ENCODE measurements at regions not wholly inside any gene's neighbourhood (a gene's known extent, or its start where the extent isn't known, plus 50 kb on each side); places are given as distances from the start of the nearest gene placed in this dataset.

DNA sequence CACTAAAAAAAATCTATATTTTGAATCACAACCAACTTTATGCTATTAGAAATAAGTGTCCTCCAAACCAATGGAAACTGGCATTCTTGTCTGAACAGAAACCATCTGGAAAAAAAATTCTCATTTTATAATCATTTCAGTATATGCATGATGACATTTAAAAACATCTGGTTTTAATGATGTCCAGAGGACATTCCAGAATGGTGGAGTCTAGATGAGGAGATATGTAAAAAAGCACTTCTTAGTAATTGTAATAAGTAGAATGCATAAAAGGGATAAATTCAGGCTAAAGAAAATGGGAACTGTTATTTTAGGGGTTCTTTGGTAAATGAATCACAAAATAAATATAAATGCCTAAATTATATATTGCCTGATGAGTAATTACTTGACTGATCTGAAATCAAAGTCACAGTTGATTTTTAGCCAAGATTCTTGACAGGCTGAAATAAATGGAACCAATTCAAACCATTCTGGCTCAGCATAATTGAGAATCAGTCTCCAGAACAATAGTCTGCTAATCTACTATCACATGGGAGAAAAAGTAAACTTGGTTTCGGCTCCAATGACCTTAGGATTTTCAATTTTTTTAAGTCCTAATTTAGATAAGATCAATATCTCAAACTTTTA is 636.6 kb downstream of the FAT4 start:
- no peaks in the 10 kb centered on the region for H3K27me3 Mint-ChIP-seq (ENCODE audit: low read depth)
- no peaks in the 10 kb centered on the region for H3K9me3 Mint-ChIP-seq
- H3K4me3 Mint-ChIP-seq, result no peak overlapping the region
- ChIA-PET CTCF (no interaction called here), POLR2A (no interaction called here)
- DNase-seq (ENCODE audit: low spot score), result no peak
- TF ChIP-seq CREM (CRISPR knock-in tag; IDR thresholded peaks at IDR 0.05) (no peak), ZBTB21 (CRISPR knock-in tag; IDR thresholded peaks at IDR 0.05; ENCODE audit: borderline replicate concordance) (no peak), ZNF219 (CRISPR knock-in tag; IDR thresholded peaks at IDR 0.05; ENCODE audit: borderline replicate concordance) (no peak), ZNF317 (CRISPR knock-in tag; IDR thresholded peaks at IDR 0.05; ENCODE audit: borderline replicate concordance, low read depth) (no peak)
- no peak for ATAC-seq
- no peak overlapping the region for H3K27ac Mint-ChIP-seq
- H3K36me3 Mint-ChIP-seq, result no peaks in the 10 kb centered on the region
- H3K4me1 Mint-ChIP-seq, result no peaks in the 10 kb centered on the region

DNA sequence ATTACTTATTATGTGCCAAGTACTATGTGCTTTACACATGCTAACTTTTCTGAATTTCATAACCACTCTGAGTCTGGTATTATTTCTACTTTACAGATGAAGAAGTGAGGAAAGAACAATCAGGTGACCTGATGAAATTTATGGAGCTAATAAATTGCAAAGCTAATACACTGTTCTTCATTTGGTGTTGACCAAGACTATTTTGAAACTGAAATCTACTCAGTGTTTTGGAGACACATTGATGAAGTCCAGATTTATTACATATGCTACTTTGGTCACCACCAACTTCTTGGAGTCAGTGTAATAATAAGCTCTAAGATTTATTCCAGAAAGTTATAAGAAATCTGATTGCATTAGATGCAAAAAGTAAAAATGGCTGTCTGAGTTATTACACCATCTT is 637.9 kb downstream of the FAT4 start:
- TF ChIP-seq ZNF121 (CRISPR knock-in tag; IDR thresholded peaks at IDR 0.05), result no peak
- TF ChIP-seq, protein P1, sequence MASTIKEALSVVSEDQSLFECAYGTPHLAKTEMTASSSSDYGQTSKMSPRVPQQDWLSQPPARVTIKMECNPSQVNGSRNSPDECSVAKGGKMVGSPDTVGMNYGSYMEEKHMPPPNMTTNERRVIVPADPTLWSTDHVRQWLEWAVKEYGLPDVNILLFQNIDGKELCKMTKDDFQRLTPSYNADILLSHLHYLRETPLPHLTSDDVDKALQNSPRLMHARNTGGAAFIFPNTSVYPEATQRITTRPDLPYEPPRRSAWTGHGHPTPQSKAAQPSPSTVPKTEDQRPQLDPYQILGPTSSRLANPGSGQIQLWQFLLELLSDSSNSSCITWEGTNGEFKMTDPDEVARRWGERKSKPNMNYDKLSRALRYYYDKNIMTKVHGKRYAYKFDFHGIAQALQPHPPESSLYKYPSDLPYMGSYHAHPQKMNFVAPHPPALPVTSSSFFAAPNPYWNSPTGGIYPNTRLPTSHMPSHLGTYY (CRISPR knock-in tag; IDR thresholded peaks at IDR 0.05), result no peak
- no peaks in the 10 kb centered on the region for H3K9me3 Mint-ChIP-seq
- H3K36me3 Mint-ChIP-seq, result no peaks in the 10 kb centered on the region
- H3K27ac Mint-ChIP-seq, result no peak overlapping the region
- POLR2A ChIA-PET, result no interaction called here
- no peaks in the 10 kb centered on the region for H3K4me1 Mint-ChIP-seq
- CTCF ChIA-PET, result interaction anchor here (0.9 kb wide), 1 partner anchor 631 kb away, joined by 3 read pairs; no protein-coding TSS in a partner anchor
- H3K27me3 Mint-ChIP-seq (ENCODE audit: low read depth), result no peaks in the 10 kb centered on the region
- no peak for DNase-seq (ENCODE audit: low spot score)
- no peak overlapping the region for H3K4me3 Mint-ChIP-seq
- no peak for ATAC-seq

DNA sequence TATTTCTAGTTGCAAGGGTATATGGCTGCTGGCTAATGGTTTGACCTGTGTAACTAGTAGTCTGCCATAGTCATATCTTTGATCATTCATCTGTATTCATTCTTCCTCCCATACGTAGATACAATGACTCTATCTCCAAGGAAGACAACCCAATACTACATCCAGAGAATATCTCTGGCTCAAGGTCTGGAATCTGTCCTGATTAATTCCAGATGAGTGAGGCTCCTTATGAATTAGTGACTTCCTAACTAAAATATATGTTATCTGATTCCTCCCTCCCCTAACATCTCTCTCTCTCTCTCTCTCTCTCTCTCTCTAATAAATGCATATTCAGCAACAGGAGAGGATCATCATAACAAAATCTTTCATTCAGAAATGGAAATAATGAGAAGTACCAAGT is 641.5 kb downstream of the FAT4 start:
- Mint-ChIP-seq H3K27ac (no peak overlapping the region), H3K4me3 (no peak overlapping the region), H3K4me1 (no peaks in the 10 kb centered on the region), H3K27me3 (ENCODE audit: low read depth) (no peaks in the 10 kb centered on the region), H3K9me3 (peaks cover 4% of the 10 kb centered on the region), H3K36me3 (no peaks in the 10 kb centered on the region)
- no peak for DNase-seq (ENCODE audit: low spot score)
- TF ChIP-seq TP53 (CRISPR knock-in tag; IDR thresholded peaks at IDR 0.05), result no peak
- TF ChIP-seq JAZF1 (CRISPR knock-in tag; IDR thresholded peaks at IDR 0.05), result no peak
- TF ChIP-seq, protein P2, sequence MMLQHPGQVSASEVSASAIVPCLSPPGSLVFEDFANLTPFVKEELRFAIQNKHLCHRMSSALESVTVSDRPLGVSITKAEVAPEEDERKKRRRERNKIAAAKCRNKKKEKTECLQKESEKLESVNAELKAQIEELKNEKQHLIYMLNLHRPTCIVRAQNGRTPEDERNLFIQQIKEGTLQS (CRISPR knock-in tag; conservative IDR thresholded peaks at IDR 0.05), result no peak
- no peak for TF ChIP-seq PRRX2 (CRISPR knock-in tag; IDR thresholded peaks at IDR 0.05)
- no peak for TF ChIP-seq CREM (CRISPR knock-in tag; IDR thresholded peaks at IDR 0.05)
- ATAC-seq, result no peak
- POLR2A ChIA-PET, result no interaction called here
- CTCF ChIA-PET, result no interaction called here

DNA sequence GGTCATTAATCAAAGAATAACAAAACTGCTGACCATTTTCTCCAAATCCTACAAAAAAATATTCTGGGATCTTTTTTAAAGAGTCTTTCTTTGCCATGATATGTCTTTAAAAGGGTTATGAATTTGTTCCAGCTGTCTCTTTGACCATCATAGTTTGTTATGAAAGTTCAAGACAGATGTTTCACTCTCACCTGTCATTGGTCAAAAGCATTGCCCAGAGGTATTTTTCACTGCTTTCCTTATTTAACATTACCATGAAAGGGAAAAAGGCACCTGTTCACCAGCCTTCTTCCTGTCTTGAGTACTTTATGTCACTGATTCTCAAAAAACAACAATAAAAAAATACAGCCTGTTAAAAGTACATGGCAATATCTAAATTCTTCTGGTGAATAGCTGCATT is 643.8 kb downstream of the FAT4 start:
- ChIA-PET POLR2A (no interaction called here), CTCF (interaction anchor here (1.1 kb wide), 1 partner anchor 624 kb away, joined by 3 read pairs; no protein-coding TSS in a partner anchor)
- Mint-ChIP-seq H3K4me3 (no peak overlapping the region), H3K27ac (no peak overlapping the region), H3K27me3 (ENCODE audit: low read depth) (no peaks in the 10 kb centered on the region), H3K9me3 (peaks cover 4% of the 10 kb centered on the region), H3K4me1 (no peaks in the 10 kb centered on the region), H3K36me3 (no peaks in the 10 kb centered on the region)
- TF ChIP-seq HMGA2 (CRISPR knock-in tag; IDR thresholded peaks at IDR 0.05), result no peak
- TF ChIP-seq, protein P3, sequence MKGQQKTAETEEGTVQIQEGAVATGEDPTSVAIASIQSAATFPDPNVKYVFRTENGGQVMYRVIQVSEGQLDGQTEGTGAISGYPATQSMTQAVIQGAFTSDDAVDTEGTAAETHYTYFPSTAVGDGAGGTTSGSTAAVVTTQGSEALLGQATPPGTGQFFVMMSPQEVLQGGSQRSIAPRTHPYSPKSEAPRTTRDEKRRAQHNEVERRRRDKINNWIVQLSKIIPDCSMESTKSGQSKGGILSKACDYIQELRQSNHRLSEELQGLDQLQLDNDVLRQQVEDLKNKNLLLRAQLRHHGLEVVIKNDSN (CRISPR knock-in tag; IDR thresholded peaks at IDR 0.05), result no peak
- TF ChIP-seq, protein P4, sequence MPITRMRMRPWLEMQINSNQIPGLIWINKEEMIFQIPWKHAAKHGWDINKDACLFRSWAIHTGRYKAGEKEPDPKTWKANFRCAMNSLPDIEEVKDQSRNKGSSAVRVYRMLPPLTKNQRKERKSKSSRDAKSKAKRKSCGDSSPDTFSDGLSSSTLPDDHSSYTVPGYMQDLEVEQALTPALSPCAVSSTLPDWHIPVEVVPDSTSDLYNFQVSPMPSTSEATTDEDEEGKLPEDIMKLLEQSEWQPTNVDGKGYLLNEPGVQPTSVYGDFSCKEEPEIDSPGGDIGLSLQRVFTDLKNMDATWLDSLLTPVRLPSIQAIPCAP (CRISPR knock-in tag; IDR thresholded peaks at IDR 0.05), result no peak
- no peak for TF ChIP-seq ELF4 (CRISPR knock-in tag; IDR thresholded peaks at IDR 0.05; ENCODE audit: low read depth)
- no peak for TF ChIP-seq FOXK1 (CRISPR knock-in tag; IDR thresholded peaks at IDR 0.05)
- TF ChIP-seq OVOL2 (CRISPR knock-in tag; IDR thresholded peaks at IDR 0.05; ENCODE audit: borderline replicate concordance), result no peak
- TF ChIP-seq ZNF671 (CRISPR knock-in tag; IDR thresholded peaks at IDR 0.05), result no peak
- TF ChIP-seq, protein P5, sequence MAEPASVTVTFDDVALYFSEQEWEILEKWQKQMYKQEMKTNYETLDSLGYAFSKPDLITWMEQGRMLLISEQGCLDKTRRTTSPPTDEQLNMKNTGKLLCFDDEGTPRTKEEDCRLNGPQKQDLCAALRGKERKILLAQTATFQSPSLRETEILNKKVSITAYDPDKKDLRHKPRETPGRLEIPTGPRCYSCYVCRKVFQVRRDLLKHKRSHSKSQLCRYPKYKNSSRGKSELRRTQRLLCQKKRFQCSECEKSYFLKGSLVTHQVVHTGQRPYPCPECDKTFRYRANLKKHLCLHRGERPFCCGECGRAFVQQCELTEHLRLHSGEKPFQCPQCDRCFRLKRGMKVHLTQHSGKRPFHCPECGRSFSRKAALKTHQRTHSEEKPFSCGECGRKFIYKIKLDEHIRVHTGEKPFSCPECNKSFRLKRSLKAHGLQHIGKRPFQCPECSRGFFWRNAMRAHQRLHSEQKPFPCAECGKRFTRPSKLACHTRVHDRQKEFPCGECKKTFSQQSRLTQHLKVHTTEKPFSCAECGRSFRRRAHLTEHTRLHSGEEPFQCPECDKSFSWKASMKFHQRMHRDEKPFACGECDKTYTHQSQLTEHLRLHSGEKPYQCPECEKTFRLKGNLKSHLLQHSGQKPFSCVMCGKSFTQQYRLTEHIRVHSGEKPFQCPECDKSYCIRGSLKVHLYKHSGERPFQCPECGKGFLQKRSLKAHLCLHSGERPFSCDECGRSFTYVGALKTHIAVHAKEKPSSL (CRISPR knock-in tag; conservative IDR thresholded peaks at IDR 0.05), result no peak
- TF ChIP-seq GRHL2 (CRISPR knock-in tag; IDR thresholded peaks at IDR 0.05; ENCODE audit: insufficient replicate concordance, severe bottlenecking), result no peak
- TF ChIP-seq, protein P6, sequence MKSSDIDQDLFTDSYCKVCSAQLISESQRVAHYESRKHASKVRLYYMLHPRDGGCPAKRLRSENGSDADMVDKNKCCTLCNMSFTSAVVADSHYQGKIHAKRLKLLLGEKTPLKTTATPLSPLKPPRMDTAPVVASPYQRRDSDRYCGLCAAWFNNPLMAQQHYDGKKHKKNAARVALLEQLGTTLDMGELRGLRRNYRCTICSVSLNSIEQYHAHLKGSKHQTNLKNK (CRISPR knock-in tag; IDR thresholded peaks at IDR 0.05), result no peak
- no peak for TF ChIP-seq ZNF423 (CRISPR knock-in tag; IDR thresholded peaks at IDR 0.05)
- no peak for TF ChIP-seq ZNF317 (CRISPR knock-in tag; IDR thresholded peaks at IDR 0.05; ENCODE audit: borderline replicate concordance, low read depth)
- TF ChIP-seq, protein P7, sequence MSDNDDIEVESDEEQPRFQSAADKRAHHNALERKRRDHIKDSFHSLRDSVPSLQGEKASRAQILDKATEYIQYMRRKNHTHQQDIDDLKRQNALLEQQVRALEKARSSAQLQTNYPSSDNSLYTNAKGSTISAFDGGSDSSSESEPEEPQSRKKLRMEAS (CRISPR knock-in tag; IDR thresholded peaks at IDR 0.05), result no peak
- DNase-seq (ENCODE audit: low spot score), result no peak
- ATAC-seq, result no peak
